GM18520 (cell line): ENCODE measurements at regions not wholly inside any gene's neighbourhood (a gene's known extent, or its start where the extent isn't known, plus 50 kb on each side); places are given as distances from the start of the nearest gene placed in this dataset.
"Not testable (repeated sequence)": the region's sequence is repeated elsewhere in the genome, so short reads cannot be mapped to it uniquely, and the experiment has no call there.

ENCODE experiments used
- ATAC-seq: cut with Tn5 transposase; IDR thresholded peaks from one replicate; pipeline ENCODE4 v1.9.1; 2021; ENCODE audit not compliant: unreplicated experiment

- no peak for ATAC-seq
These were observed 95.0 kb downstream of the FAM53A start for GRCh38 chr4:1589098-1589497.

- no peak for ATAC-seq
These were observed 95.8 kb downstream of the FAM53A start for GRCh38 chr4:1588306-1588705.

GRCh38 chr4:1584498-1584897 lies 99.6 kb downstream of the FAM53A start:
- no peak for ATAC-seq

GRCh38 chr4:1583859-1584258 lies 100.3 kb downstream of the FAM53A start:
- no peak for ATAC-seq

GRCh38 chr4:1583051-1583785 lies 100.9 kb downstream of the FAM53A start:
- no peak for ATAC-seq

GRCh38 chr4:1582227-1582626 lies 101.9 kb downstream of the FAM53A start:
- ATAC-seq = no peak

GRCh38 chr4:1581164-1581894 lies 102.8 kb downstream of the FAM53A start:
- ATAC-seq = peak; percentile 41

GRCh38 chr4:1580692-1581012 lies 103.5 kb downstream of the FAM53A start:
- not testable (repeated sequence) for ATAC-seq

- no peak for ATAC-seq
These were observed 104.0 kb downstream of the FAM53A start for GRCh38 chr4:1579901-1580691.

GRCh38 chr4:1579001-1579900 lies 104.9 kb downstream of the FAM53A start:
- ATAC-seq = no peak

- no peak for ATAC-seq
These were observed 105.8 kb downstream of the FAM53A start for GRCh38 chr4:1578251-1578773.

- ATAC-seq = no peak
These were observed 106.3 kb downstream of the FAM53A start for GRCh38 chr4:1577822-1578217.

GRCh38 chr4:1576961-1577821 lies 106.9 kb downstream of the FAM53A start:
- no peak for ATAC-seq

- ATAC-seq = no peak
These were observed 107.7 kb downstream of the FAM53A start for GRCh38 chr4:1576304-1576960.

- ATAC-seq = no peak
These were observed 108.5 kb downstream of the FAM53A start for GRCh38 chr4:1575418-1576303.

GRCh38 chr4:1574601-1575417 lies 109.3 kb downstream of the FAM53A start:
- no peak for ATAC-seq

- no peak for ATAC-seq
These were observed 110.2 kb downstream of the FAM53A start for GRCh38 chr4:1573830-1574459.
